DOHH2 (cell line): ENCODE measurements at regions not wholly inside any gene's neighbourhood (a gene's known extent, or its start where the extent isn't known, plus 50 kb on each side); places are given as distances from the start of the nearest gene placed in this dataset.

Experiments
- H3F3A ChIP-seq: fragments of 200-600 bp; sonication (generic), shearing (Covaris generic); 2 replicates; pipeline ENCODE4 v1.6.0; 2016; ENCODE audit warnings: antibody characterized with exemption, mild to moderate bottlenecking; ENCODE audit not compliant: control insufficient read depth, insufficient read depth
- H3K27ac ChIP-seq: fragments of 200-600 bp; sonication (generic); 2 replicates; pipeline ENCODE4 v1.5.1; 2014; ENCODE audit warnings: low read depth, mild to moderate bottlenecking, low read length, moderate library complexity
- H3K27me3 ChIP-seq: fragments of 200-600 bp; sonication (generic); 2 replicates; pipeline ENCODE4 v1.6.1; 2014; ENCODE audit warnings: mild to moderate bottlenecking, low read length, mixed read lengths; ENCODE audit not compliant: control insufficient read depth
- H3K36me3 ChIP-seq: fragments of 200-600 bp; sonication (generic); 2 replicates; pipeline ENCODE4 v1.6.1; 2014; ENCODE audit warnings: mild to moderate bottlenecking, low read length, moderate library complexity, mixed read lengths; ENCODE audit not compliant: control insufficient read depth
- H3K4me1 ChIP-seq: fragments of 200-600 bp; sonication (generic); 2 replicates; pipeline ENCODE4 v1.6.1; 2014; ENCODE audit warnings: mild to moderate bottlenecking, low read length, mixed read lengths; ENCODE audit not compliant: control insufficient read depth
- H3K4me2 ChIP-seq: fragments of 200-600 bp; sonication (generic); 2 replicates; pipeline ENCODE4 v1.6.0; 2014; ENCODE audit warnings: mild to moderate bottlenecking, low read length, moderate library complexity
- H3K4me3 ChIP-seq: fragments of 200-600 bp; sonication (generic); 2 replicates; pipeline ENCODE4 v1.5.1; 2014; ENCODE audit warnings: mild to moderate bottlenecking, low read length, mixed read lengths
- H3K79me2 ChIP-seq: fragments of 200-600 bp; sonication (generic); 2 replicates; pipeline ENCODE4 v1.6.1; 2014; ENCODE audit warnings: mild to moderate bottlenecking, low read length, mixed read lengths; ENCODE audit not compliant: control insufficient read depth
- H3K9me2 ChIP-seq: fragments of 200-600 bp; sonication (generic); replicated peaks from 2 replicates; pipeline ENCODE4 v1.6.1; 2014; ENCODE audit warnings: mild to moderate bottlenecking, low read length, mixed read lengths; ENCODE audit not compliant: control insufficient read depth
- H3K9me3 ChIP-seq: fragments of 200-600 bp; sonication (generic); 2 replicates; pipeline ENCODE4 v1.6.1; 2014; ENCODE audit warnings: antibody characterized with exemption, low read length, mixed read lengths; ENCODE audit not compliant: control insufficient read depth, insufficient read depth
- H4K20me1 ChIP-seq: fragments of 200-600 bp; sonication (generic); 2 replicates; pipeline ENCODE4 v1.6.0; 2014; ENCODE audit warnings: low read depth, mild to moderate bottlenecking, antibody characterized with exemption, low read length, moderate library complexity; ENCODE audit not compliant: control insufficient read depth, insufficient read depth
- EZH2phosphoT487 ChIP-seq: fragments of 200-600 bp; sonication (generic); IDR thresholded peaks from 2 replicates; pipeline ENCODE4 v1.6.1; 2017; ENCODE audit warnings: borderline replicate concordance, mild to moderate bottlenecking, antibody characterized with exemption, low read length, moderate library complexity, mixed read lengths
- TF ChIP-seq, protein P1 (sequence below): fragments of 200-600 bp; sonication (generic); IDR thresholded peaks from one replicate; pipeline ENCODE4 v1.5.1; 2014; ENCODE audit warnings: antibody characterized with exemption, mild to moderate bottlenecking, low read depth, low read length; ENCODE audit not compliant: poor library complexity, severe bottlenecking

DNA sequence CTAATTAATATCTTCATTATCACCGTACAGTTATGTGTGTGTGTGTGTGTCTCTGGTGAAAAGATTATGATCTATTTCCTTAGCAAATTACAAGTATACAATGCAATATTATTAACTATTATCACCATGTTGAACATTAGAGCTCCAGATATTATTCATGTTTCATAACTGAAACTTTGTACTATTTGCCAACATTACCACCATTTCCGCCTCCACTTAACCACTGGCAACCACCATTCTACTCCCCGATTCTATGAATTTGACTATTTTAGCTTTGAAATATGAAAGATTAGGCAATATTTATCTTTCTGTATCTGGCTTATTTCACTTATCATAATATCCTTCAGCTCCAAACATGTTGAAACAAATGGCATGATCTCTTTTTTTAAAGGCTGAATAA lies 717.9 kb downstream of the ARAP2 start:
- Histone ChIP-seq H3K36me3 (no peaks in the 10 kb centered on the region), H3K9me3 (no peaks in the 10 kb centered on the region), H3K79me2 (no peaks in the 10 kb centered on the region), H3K4me1 (no peaks in the 10 kb centered on the region), H3K27ac (no peak overlapping the region), H3K27me3 (no peaks in the 10 kb centered on the region), H3K9me2 (no peaks in the 10 kb centered on the region), H4K20me1 (no peaks in the 10 kb centered on the region), H3F3A (no peaks in the 10 kb centered on the region), H3K4me3 (no peak overlapping the region), H3K4me2 (no peak overlapping the region)
- no peak for TF ChIP-seq EZH2phosphoT487
- TF ChIP-seq, protein P1, sequence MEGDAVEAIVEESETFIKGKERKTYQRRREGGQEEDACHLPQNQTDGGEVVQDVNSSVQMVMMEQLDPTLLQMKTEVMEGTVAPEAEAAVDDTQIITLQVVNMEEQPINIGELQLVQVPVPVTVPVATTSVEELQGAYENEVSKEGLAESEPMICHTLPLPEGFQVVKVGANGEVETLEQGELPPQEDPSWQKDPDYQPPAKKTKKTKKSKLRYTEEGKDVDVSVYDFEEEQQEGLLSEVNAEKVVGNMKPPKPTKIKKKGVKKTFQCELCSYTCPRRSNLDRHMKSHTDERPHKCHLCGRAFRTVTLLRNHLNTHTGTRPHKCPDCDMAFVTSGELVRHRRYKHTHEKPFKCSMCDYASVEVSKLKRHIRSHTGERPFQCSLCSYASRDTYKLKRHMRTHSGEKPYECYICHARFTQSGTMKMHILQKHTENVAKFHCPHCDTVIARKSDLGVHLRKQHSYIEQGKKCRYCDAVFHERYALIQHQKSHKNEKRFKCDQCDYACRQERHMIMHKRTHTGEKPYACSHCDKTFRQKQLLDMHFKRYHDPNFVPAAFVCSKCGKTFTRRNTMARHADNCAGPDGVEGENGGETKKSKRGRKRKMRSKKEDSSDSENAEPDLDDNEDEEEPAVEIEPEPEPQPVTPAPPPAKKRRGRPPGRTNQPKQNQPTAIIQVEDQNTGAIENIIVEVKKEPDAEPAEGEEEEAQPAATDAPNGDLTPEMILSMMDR: no peak

GRCh38 chr4:35534962-35535361 lies 709.4 kb downstream of the ARAP2 start:
- no peaks in the 10 kb centered on the region for H3K36me3 ChIP-seq
- no peaks in the 10 kb centered on the region for H3K27me3 ChIP-seq
- no peaks in the 10 kb centered on the region for H3K4me1 ChIP-seq
- H4K20me1 ChIP-seq: no peaks in the 10 kb centered on the region
- no peaks in the 10 kb centered on the region for H3K9me3 ChIP-seq
- no peak overlapping the region for H3K4me2 ChIP-seq
- H3F3A ChIP-seq: no peaks in the 10 kb centered on the region
- no peaks in the 10 kb centered on the region for H3K79me2 ChIP-seq
- no peak overlapping the region for H3K27ac ChIP-seq
- no peak overlapping the region for H3K4me3 ChIP-seq
- H3K9me2 ChIP-seq: no peaks in the 10 kb centered on the region
- TF ChIP-seq, protein P1: no peak
- TF ChIP-seq EZH2phosphoT487: no peak

- no peaks in the 10 kb centered on the region for H3F3A ChIP-seq
- H3K9me2 ChIP-seq: no peaks in the 10 kb centered on the region
- H3K4me1 ChIP-seq: no peaks in the 10 kb centered on the region
- H3K27me3 ChIP-seq: no peaks in the 10 kb centered on the region
- no peaks in the 10 kb centered on the region for H4K20me1 ChIP-seq
- H3K27ac ChIP-seq: no peak overlapping the region
- no peak overlapping the region for H3K4me2 ChIP-seq
- no peaks in the 10 kb centered on the region for H3K36me3 ChIP-seq
- TF ChIP-seq, protein P1: no peak
- no peak for TF ChIP-seq EZH2phosphoT487
- no peaks in the 10 kb centered on the region for H3K79me2 ChIP-seq
- no peaks in the 10 kb centered on the region for H3K9me3 ChIP-seq
- H3K4me3 ChIP-seq: no peak overlapping the region
Measured at GRCh38 chr4:35538807-35539206, 705.5 kb downstream of the ARAP2 start.
